Activated CD4-positive, alpha-beta T cell treated with anti-CD3 and anti-CD28 coated beads, Interleukin-2, amount 50 U/mL, for 1 hour (primary cell): ENCODE measurements at regions not wholly inside any gene's neighbourhood (a gene's known extent, or its start where the extent isn't known, plus 50 kb on each side); places are given as distances from the start of the nearest gene placed in this dataset.
"Not testable (repeated sequence)": the region's sequence is repeated elsewhere in the genome, so short reads cannot be mapped to it uniquely, and the experiment has no call there.

Source experiments
- DNase-seq: peaks from one replicate; pipeline ENCODE4 v3.0.0-alpha.2; 2020

GRCh38 chr12:75941661-75942060, 89.9 kb downstream of the PHLDA1 start:
- DNase-seq: not testable (repeated sequence)

GRCh38 chr12:75939016-75939642, 92.4 kb downstream of the PHLDA1 start:
- DNase-seq: no peak

- DNase-seq: no peak
These were observed 93.4 kb downstream of the PHLDA1 start for GRCh38 chr12:75938189-75938588.

GRCh38 chr12:75937486-75937885, 94.1 kb downstream of the PHLDA1 start:
- no peak for DNase-seq

- DNase-seq: no peak
These were observed 94.8 kb downstream of the PHLDA1 start for GRCh38 chr12:75936515-75937440.

- DNase-seq: no peak
These were observed 95.9 kb downstream of the PHLDA1 start for GRCh38 chr12:75935539-75936242.

GRCh38 chr12:75933101-75933500, 98.5 kb downstream of the PHLDA1 start:
- no peak for DNase-seq

- no peak for DNase-seq
These were observed 99.3 kb downstream of the PHLDA1 start for GRCh38 chr12:75932241-75932640.

- DNase-seq: no peak
These were observed 107.5 kb downstream of the PHLDA1 start for GRCh38 chr12:75923964-75924666.

- DNase-seq: no peak
These were observed 108.5 kb downstream of the PHLDA1 start for GRCh38 chr12:75922944-75923642.

- no peak for DNase-seq
These were observed 109.8 kb downstream of the PHLDA1 start for GRCh38 chr12:75921622-75922289.

GRCh38 chr12:75917715-75918114, 113.9 kb downstream of the PHLDA1 start:
- no peak for DNase-seq

- no peak for DNase-seq
These were observed 114.5 kb downstream of the PHLDA1 start for GRCh38 chr12:75917083-75917482.

- no peak for DNase-seq
These were observed 117.8 kb downstream of the PHLDA1 start for GRCh38 chr12:75913502-75914351.

GRCh38 chr12:75909714-75910656, 121.6 kb downstream of the PHLDA1 start:
- DNase-seq: no peak

GRCh38 chr12:75908961-75909605, 122.5 kb downstream of the PHLDA1 start:
- DNase-seq: no peak

- DNase-seq: no peak
These were observed 125.7 kb downstream of the PHLDA1 start for GRCh38 chr12:75905922-75906321.

- DNase-seq: no peak
These were observed 130.8 kb downstream of the PHLDA1 start for GRCh38 chr12:75900781-75901254.

GRCh38 chr12:75900226-75900625, 131.3 kb downstream of the PHLDA1 start:
- DNase-seq: no peak
